Subcutaneous abdominal adipose tissue (tissue), 5 donors: ENCODE measurements at regions not wholly inside any gene's neighbourhood (a gene's known extent, or its start where the extent isn't known, plus 50 kb on each side); places are given as distances from the start of the nearest gene placed in this dataset.

ENCODE experiments used
- H3K27ac ChIP-seq: one replicate; pipeline ENCODE4 v1.7.0; 2013; ENCODE audit warnings: low read depth, mild to moderate bottlenecking, inconsistent platforms, low read length, moderate library complexity
- H3K27me3 ChIP-seq, 5 donors: one replicate each; pipeline ENCODE4 v1.7.0; 2013; ENCODE audit warnings: low read length in 5 of 5, inconsistent platforms in 1 of 5; ENCODE audit not compliant: control insufficient read depth in 5 of 5, insufficient read depth in 4 of 5
- H3K36me3 ChIP-seq, 5 donors: one replicate each; pipeline ENCODE4 v1.7.0; 2013; ENCODE audit warnings: low read length in 5 of 5; ENCODE audit not compliant: control insufficient read depth in 5 of 5, insufficient read depth in 5 of 5
- H3K4me1 ChIP-seq, 5 donors: one replicate each; pipeline ENCODE4 v1.7.0; 2013; ENCODE audit warnings: low read length in 5 of 5, mild to moderate bottlenecking in 3 of 5, moderate library complexity in 1 of 5; ENCODE audit not compliant: control insufficient read depth in 5 of 5, insufficient read depth in 5 of 5
- H3K4me3 ChIP-seq, 5 donors: one replicate each; pipeline ENCODE4 v1.7.0; 2013; ENCODE audit warnings: low read length in 5 of 5, low read depth in 1 of 5
- H3K9ac ChIP-seq, 5 donors: one replicate each; pipeline ENCODE4 v1.7.0; 2013; ENCODE audit warnings: low read length in 5 of 5, mild to moderate bottlenecking in 4 of 5, moderate library complexity in 3 of 5
- H3K9me3 ChIP-seq, 5 donors: one replicate each; pipeline ENCODE4 v1.7.0; 2013; ENCODE audit warnings: low read length in 5 of 5; ENCODE audit not compliant: control insufficient read depth in 5 of 5
- donor health status: healthy.
- donor health status: healthy.
- donor health status: healthy.
- donor health status: healthy.
- donor health status: healthy.

DNA sequence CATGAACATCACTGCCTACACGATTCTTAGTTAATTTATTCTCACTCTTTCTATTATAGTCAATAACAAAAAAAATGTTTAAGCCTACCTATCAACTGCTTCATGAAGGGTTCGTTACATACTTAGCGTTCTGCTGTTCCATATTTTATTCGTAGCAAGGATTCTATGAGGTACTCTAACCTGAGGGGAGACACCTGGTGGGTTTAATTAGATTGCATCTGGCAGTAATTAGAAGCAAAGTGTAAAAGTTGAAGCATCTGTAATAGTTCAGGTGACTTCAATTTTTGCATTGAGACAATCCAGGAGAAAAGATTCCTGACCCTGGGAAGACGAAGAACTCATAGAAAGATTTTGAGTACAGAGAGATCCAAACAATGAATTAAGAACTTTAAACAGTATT is 1655.8 kb upstream of the TENM3 start:
- no peak overlapping the region for H3K4me3 ChIP-seq
- H3K27ac ChIP-seq, result no peak overlapping the region
- no peaks in the 10 kb centered on the region for H3K4me1 ChIP-seq
- H3K36me3 ChIP-seq, result no peaks in the 10 kb centered on the region
- no peaks in the 10 kb centered on the region for H3K27me3 ChIP-seq
- H3K9me3 ChIP-seq, result no peaks in the 10 kb centered on the region
- H3K9ac ChIP-seq, result no peak overlapping the region

- Histone ChIP-seq H3K27me3 (no peaks in the 10 kb centered on the region), H3K4me3 (no peak overlapping the region), H3K27ac (no peak overlapping the region), H3K9me3 (no peaks in the 10 kb centered on the region), H3K9ac (no peak overlapping the region), H3K4me1 (no peaks in the 10 kb centered on the region), H3K36me3 (no peaks in the 10 kb centered on the region)
These were observed 1653.6 kb upstream of the TENM3 start for GRCh38 chr4:180589575-180589974.

- Histone ChIP-seq H3K9ac (no peak overlapping the region), H3K36me3 (no peaks in the 10 kb centered on the region)
These were observed 1646.2 kb upstream of the TENM3 start for GRCh38 chr4:180596888-180597483.

DNA sequence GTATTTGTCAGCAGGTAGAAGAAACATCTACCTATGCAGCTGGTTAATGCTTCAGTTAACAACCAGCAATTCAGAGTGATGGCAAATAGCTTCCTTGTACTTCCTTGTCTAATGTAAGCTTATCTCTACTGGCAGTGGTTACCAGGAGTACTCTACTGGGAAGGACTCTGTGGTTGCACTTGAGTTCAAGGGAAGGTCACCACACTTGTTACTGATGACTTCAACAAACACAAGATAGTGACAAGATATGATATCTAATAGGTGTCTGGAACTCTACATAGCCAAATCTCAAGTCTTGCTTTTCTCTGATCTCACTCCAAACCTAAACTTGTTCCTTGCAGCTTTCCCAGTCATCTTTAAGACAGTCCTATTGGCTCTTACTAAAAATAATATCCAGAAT is 1644.9 kb upstream of the TENM3 start:
- no peaks in the 10 kb centered on the region for H3K9me3 ChIP-seq
- H3K9ac ChIP-seq, result no peak overlapping the region
- H3K4me3 ChIP-seq, result no peak overlapping the region
- no peaks in the 10 kb centered on the region for H3K36me3 ChIP-seq
- H3K27me3 ChIP-seq, result no peaks in the 10 kb centered on the region
- H3K4me1 ChIP-seq, result no peaks in the 10 kb centered on the region
- H3K27ac ChIP-seq, result no peak overlapping the region

More at GRCh38 chr4:180596888-180597483, 1646.2 kb upstream of the TENM3 start:
- H3K9me3 ChIP-seq, result no peaks in the 10 kb centered on the region
- H3K27ac ChIP-seq, result no peak overlapping the region
- no peak overlapping the region for H3K4me3 ChIP-seq
- no peaks in the 10 kb centered on the region for H3K4me1 ChIP-seq
- H3K27me3 ChIP-seq, result no peaks in the 10 kb centered on the region

GRCh38 chr4:180603791-180604190 is 1639.4 kb upstream of the TENM3 start:
- no peak overlapping the region for H3K4me3 ChIP-seq
- H3K9ac ChIP-seq, result no peak overlapping the region

DNA sequence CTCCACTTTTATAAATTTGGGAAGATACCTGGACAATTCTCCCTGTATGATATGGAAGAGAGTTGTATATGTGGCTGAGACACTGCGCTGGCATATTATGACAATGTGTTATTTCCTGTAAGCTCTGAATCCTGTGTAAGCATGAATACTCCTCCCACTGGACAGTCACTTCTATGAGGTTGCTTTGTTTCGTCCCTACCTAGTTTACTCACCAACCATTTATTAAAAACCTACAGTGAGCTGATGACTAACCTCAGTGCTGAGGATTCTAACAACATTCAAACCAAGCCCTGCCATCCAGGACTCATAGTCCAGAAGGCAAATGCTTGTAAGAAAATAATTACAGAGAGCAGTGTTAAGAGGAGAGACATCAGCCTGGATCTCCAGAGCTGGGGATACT is 1632.9 kb upstream of the TENM3 start:
- Histone ChIP-seq H3K9me3 (no peaks in the 10 kb centered on the region), H3K4me1 (no peaks in the 10 kb centered on the region), H3K4me3 (no peak overlapping the region), H3K27me3 (no peaks in the 10 kb centered on the region), H3K27ac (no peak overlapping the region), H3K36me3 (no peaks in the 10 kb centered on the region), H3K9ac (no peak overlapping the region)

More at GRCh38 chr4:180603791-180604190, 1639.4 kb upstream of the TENM3 start:
- no peaks in the 10 kb centered on the region for H3K4me1 ChIP-seq
- H3K27ac ChIP-seq, result no peak overlapping the region
- no peaks in the 10 kb centered on the region for H3K9me3 ChIP-seq
- no peaks in the 10 kb centered on the region for H3K27me3 ChIP-seq
- no peaks in the 10 kb centered on the region for H3K36me3 ChIP-seq

DNA sequence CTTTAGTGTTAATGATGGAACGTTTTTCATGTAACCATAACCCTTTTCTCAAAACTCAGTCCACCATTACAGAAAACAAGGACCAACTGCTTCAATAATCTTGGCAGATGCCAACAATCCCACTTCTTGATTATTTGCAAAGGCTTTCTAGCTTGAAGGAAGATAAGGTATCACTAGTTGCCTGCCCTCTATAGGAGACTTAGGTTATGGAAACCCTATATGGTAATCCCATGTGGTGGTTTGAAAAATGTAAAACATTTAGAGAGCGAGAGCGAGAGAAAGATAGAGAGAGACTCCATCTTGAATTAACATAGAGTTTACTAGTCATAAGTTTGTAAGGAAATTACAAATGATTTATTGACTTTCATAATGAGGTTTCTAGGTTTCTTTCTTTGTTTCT is 1627.5 kb upstream of the TENM3 start:
- no peaks in the 10 kb centered on the region for H3K9me3 ChIP-seq
- no peaks in the 10 kb centered on the region for H3K27me3 ChIP-seq

DNA sequence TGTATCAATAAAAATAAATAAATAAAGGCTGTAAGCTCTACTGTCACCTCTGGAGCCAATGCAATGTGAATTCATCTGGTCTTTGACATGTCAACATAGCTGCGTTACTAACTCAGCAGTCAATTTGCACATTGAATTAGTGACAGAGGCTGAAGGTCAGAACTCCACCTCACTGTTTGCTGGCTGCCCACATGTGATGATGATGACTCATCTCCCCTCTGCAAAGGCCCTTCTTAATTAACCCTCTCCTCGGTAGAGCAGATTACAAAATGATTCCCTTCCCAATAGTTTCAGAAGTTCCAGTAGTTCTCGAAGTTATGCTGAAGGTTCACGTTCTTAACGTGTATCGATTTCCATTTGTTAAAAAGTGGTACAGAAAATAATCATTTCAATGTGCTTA is 1626.0 kb upstream of the TENM3 start:
- H3K36me3 ChIP-seq, result no peaks in the 10 kb centered on the region
- no peaks in the 10 kb centered on the region for H3K4me1 ChIP-seq
- H3K9me3 ChIP-seq, result no peaks in the 10 kb centered on the region
- no peaks in the 10 kb centered on the region for H3K27me3 ChIP-seq
- no peak overlapping the region for H3K9ac ChIP-seq
- no peak overlapping the region for H3K4me3 ChIP-seq
- H3K27ac ChIP-seq, result no peak overlapping the region

More for the DNA sequence above, 1627.5 kb upstream of the TENM3 start:
- H3K4me1 ChIP-seq, result no peaks in the 10 kb centered on the region
- H3K36me3 ChIP-seq, result no peaks in the 10 kb centered on the region
- H3K9ac ChIP-seq, result no peak overlapping the region
- H3K4me3 ChIP-seq, result no peak overlapping the region
- H3K27ac ChIP-seq, result no peak overlapping the region

GRCh38 chr4:180618396-180618795 is 1624.8 kb upstream of the TENM3 start:
- Histone ChIP-seq H3K9me3 (no peaks in the 10 kb centered on the region), H3K9ac (no peak overlapping the region), H3K27me3 (no peaks in the 10 kb centered on the region), H3K4me1 (no peaks in the 10 kb centered on the region), H3K27ac (no peak overlapping the region), H3K4me3 (no peak overlapping the region), H3K36me3 (no peaks in the 10 kb centered on the region)

GRCh38 chr4:180619440-180619839 is 1623.8 kb upstream of the TENM3 start:
- Histone ChIP-seq H3K9me3 (no peaks in the 10 kb centered on the region), H3K4me3 (no peak overlapping the region), H3K27me3 (no peaks in the 10 kb centered on the region), H3K27ac (no peak overlapping the region), H3K36me3 (no peaks in the 10 kb centered on the region), H3K4me1 (no peaks in the 10 kb centered on the region), H3K9ac (no peak overlapping the region)

DNA sequence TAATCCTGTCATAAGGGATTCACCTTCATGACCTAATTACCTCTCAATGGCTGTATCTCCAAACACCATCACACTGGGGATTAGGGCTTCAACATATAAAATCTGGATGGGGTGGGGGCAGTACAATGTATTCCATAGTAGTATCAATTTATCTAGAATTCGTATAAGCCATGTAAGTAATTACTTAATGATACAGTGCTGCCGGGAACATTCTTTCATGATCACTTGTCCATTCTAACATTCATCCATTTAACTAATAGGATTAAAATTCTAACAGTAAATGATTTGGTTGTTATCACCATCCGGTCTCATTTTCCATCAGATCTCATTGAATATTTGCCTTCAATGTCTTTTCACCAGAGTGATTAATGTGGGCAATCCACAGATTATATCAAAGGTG is 1620.9 kb upstream of the TENM3 start:
- no peaks in the 10 kb centered on the region for H3K9me3 ChIP-seq

More for the DNA sequence above, 1620.9 kb upstream of the TENM3 start:
- no peak overlapping the region for H3K9ac ChIP-seq
- H3K4me3 ChIP-seq, result no peak overlapping the region
- no peaks in the 10 kb centered on the region for H3K4me1 ChIP-seq
- no peaks in the 10 kb centered on the region for H3K36me3 ChIP-seq
- no peak overlapping the region for H3K27ac ChIP-seq
- no peaks in the 10 kb centered on the region for H3K27me3 ChIP-seq
